SKM-1 treated with dmso at 0.1 percent for 144 hours (cell line): ENCODE measurements at regions not wholly inside any gene's neighbourhood (a gene's known extent, or its start where the extent isn't known, plus 50 kb on each side); places are given as distances from the start of the nearest gene placed in this dataset.
A peak's percentile ranks its signal among the peaks of the same experiment; 100 is the strongest.

Experiments
- DNase-seq: peaks from one replicate; lab custom pipeline; 2025; ENCODE audit not compliant: unreplicated experiment; lab: John Stamatoyannopoulos, UW

DNA sequence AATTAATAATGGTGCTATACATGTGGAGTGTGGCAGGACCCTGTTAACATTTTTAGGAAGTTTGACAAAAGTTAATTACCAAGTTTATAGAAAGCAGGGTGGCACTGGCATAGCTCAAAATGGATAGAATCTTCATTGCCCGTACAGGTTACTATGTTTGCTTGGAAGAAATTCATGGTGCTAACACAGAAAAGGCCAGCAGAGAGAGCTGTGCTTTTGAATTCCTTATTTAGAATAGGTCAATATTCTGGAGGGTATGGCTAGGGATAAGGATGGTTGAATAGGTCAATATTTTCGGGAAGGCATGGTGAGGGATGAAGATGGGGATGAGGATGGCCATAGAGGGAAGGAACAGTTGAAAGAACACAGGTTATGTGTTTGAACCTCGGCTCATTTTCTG is 345.1 kb downstream of the LMO4 start:
- DNase-seq, result no peak

- DNase-seq, result no peak
Measured at GRCh38 chr1:87674791-87675190, 346.1 kb downstream of the LMO4 start.

- no peak for DNase-seq
Measured at GRCh38 chr1:87678266-87678665, 349.6 kb downstream of the LMO4 start.

GRCh38 chr1:87682565-87682964 is 353.9 kb downstream of the LMO4 start:
- no peak for DNase-seq

DNA sequence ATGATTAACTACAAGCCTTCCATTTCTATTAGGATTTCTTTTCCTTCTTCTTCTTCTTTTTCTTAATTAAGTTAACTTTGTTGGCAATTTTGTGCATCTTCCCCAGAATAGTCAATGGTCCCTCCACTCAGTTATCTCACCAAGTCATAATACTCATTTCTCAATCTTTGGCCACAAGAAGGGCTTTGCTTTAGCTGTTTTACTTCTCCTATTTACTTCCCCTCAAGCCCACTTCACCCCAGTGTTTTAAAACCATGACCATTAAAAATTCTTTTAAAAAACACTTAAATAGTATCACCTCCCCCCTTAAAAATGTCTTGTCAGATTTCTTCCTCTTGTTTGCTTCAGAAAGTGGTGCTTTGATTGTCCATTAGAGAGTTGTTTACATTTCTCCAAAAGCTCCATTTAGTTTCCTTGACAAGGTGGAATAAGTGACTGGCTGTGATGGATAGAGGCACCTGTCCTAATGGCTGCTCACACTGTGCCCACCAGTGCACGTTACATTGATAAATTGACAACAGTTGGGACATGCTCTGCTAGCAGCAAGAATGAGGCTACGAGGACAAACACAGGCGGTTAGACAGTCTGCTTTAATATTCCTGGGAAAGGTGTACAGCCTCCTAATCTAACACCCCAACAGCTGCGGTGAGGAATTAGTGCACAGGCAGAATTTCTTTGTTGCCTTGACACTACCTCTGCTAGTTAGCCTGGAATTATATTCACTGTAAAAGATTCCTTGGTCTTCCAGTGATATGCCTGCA is 354.7 kb downstream of the LMO4 start:
- DNase-seq, result peak; percentile 26

GRCh38 chr1:87684194-87684593 is 355.5 kb downstream of the LMO4 start:
- DNase-seq, result no peak

DNA sequence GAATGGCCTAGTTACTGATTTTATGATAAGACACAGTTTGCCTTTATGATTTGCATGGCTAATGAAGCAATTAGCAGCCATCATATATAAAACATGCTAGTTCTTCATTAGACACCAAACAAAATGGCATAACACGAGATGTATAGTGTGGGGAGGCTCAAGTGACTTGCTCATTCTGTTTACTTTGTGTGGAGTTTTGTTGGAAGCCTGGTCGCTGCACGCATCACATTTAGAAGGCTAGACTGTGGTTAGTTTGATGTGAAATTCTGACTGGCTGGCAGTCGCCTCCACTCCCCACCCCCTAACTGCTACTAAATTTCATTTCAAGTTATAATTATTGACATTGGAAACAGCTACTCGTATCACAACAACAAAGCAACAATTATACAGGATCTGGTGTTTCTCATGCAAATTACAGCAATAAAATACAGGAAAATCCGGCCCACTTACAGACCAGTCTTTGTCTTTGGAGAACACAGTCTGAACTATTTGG is 356.1 kb downstream of the LMO4 start:
- no peak for DNase-seq

GRCh38 chr1:87685311-87686135 is 356.8 kb downstream of the LMO4 start:
- no peak for DNase-seq

DNA sequence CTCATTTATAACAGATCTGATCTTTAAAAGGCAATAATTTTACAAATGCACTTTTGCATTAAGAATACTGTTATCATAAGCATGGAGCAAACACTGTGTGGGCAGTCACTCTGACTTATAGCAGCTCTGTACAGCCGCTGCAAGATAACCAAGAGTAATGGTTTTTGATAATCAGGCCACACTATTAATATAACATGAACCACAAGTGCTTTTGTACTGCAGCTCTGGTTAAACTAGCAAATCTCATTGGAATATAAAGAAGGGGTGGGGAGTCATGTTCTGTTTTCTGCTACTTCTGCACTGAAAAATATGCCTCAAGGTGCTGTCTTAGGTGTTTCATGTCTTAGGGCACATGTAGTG is 357.4 kb downstream of the LMO4 start:
- no peak for DNase-seq

DNA sequence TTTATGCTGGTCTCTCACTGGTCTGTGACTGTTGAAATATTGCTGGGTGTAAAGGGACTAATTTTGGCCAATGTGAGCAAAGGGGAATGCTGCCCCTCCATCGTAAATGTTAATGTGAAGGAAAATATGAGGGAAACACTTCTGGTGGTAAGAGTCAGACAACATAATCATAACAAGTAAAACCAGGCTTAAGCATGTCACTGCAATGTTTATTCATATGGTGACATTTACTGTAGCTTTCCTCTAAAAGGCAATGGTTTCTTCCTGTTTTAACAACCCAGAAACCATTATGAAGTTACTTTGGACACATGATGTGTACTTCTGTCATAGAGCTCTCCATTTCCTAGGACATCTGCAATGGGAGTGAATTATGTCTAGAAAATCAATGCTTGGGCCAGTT is 358.0 kb downstream of the LMO4 start:
- DNase-seq, result no peak

GRCh38 chr1:87688136-87688535 is 359.5 kb downstream of the LMO4 start:
- DNase-seq, result no peak

GRCh38 chr1:87689487-87689886 is 360.8 kb downstream of the LMO4 start:
- DNase-seq, result no peak

DNA sequence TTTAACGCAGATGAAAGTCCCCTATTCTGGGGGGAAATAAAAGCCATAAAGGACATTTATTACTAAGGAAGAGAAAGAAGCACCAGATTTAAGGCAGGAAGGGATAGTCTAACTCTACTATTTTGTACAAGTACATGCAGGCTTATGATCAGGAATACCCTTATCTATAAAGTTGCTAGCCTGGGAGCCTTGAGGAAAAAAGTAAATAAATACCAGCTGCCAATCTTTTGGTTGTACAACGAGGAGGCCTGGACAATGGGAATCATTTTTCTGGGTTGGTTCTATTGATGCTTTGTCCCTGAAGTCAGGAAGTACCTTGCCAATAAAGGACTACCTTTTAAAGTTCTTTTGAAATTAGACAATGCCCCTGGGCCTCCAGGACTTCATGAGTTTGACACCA is 367.8 kb downstream of the LMO4 start:
- no peak for DNase-seq

GRCh38 chr1:87702455-87702854 is 373.8 kb downstream of the LMO4 start:
- DNase-seq, result no peak

- DNase-seq, result no peak
Measured at GRCh38 chr1:87705233-87705632, 376.6 kb downstream of the LMO4 start.

DNA sequence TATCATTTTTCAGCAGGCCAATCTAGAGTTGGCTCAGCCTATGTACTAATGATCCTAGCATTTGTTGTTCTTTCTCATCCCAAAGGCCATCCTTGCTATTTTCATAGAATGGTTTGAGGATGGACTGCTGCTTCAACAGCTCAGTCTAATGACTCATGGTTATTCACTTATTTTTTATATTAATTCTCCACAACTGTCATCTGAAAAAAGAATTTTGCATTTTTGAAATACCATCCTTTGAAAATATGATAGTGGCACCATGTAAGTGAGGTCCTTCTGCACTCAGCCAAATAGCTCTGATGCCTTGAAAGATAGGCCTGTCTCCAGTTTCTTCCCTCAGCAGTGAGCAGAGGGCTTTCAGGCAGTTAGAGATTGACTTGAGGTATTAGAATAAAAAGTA is 377.5 kb downstream of the LMO4 start:
- DNase-seq, result no peak

DNA sequence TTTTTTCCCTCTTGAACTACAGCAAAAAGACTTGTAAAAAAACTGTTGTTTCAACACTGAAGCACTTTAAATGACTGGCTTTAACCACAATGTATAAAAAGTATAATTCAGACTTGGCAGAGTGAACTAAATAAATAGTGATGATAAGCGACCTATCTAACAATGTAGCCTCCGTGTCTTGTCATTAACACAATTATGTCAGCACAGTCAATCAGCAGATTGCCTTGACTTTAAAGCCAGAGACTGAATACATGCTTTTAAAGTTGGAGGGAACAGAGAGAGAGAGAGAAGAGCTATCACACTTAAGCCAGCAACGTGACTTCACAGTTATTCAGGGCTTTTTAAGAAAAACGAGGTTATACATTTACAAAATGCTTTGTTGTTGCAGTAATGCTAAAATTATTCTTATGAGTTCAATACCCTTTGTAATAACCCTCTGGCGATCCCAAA is 378.1 kb downstream of the LMO4 start:
- DNase-seq, result no peak

- DNase-seq, result no peak
Measured at GRCh38 chr1:87707411-87707810, 378.7 kb downstream of the LMO4 start.

DNA sequence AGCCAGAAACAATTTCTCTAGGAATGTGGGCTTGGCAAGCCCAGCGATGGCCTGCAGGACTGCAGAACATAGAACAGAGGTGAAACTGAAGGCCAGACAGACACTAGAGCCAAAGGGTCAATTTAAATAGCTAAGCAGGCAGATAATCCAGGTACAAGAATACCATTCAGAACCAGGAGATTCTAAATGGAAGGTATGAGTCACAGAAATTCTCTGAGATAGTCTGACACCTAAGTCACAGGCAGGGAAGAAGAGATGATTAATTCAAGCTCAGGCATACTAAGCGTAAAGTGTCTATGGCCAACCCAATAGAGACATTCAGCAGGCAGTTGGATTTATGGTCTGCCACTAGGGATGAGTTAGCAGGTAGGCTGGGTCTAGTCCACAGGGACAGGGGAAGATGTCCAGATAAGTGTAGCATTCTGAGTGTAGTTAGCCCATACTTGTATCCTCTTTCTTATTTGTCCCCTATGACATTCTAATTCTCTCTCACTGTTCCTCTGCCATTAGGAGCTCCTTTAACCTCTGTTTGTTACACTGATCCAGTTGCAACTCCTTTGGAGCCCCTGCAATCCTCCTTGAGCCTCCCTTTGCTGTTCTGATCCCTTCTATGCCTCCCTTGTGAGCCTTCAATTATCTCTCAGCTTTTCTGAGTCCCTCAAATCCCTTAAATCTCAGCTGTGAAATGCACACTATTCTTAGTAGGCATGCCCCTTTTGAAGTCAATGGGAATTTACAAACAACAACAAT is 383.8 kb downstream of the LMO4 start:
- DNase-seq, result no peak

DNA sequence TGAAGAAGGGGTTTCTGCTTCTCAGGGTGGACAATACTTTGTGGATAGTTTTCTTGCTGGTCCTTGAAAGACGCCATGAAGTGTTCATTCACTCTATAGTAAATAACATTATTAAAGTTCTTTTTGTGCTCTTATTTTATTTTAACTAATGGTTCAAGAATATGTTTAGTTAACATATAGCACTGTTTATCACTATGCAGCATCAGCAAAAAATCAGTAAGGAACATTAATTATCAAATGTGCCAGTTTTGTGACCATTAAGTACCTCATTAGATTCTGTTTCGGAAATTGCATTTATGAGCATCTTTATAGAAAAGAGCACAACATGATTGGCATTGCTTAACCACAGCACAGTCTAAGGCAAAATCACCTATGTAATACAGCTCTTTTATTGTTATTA is 385.6 kb downstream of the LMO4 start:
- no peak for DNase-seq

GRCh38 chr1:87715052-87715451 is 386.4 kb downstream of the LMO4 start:
- no peak for DNase-seq

DNA sequence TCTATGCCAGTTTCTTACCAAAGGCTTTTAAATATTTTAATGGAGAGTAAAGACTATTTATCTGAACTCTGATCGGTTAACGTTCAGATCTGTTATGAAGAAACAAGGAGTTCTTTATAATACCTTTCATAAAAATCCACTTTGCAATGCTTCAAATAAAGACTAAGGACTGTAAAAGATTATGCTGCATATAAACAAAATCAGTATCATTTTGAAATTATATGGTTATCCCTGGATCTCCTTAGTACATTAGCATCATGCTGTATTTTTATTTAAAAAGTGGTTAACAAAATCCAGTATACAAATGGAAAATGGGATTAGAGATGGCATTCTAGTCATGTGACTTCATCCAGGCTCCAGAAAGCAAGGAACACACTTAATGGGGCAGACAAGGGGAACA is 386.8 kb downstream of the LMO4 start:
- no peak for DNase-seq
